Activated T-cell treated with anti-CD3 and anti-CD28 coated beads, Interleukin-2, amount 50 U/mL, for 48 hours (primary cell): ENCODE measurements at regions not wholly inside any gene's neighbourhood (a gene's known extent, or its start where the extent isn't known, plus 50 kb on each side); places are given as distances from the start of the nearest gene placed in this dataset.

Source experiments
- DNase-seq, 2 experiments: peaks; one replicate each; pipeline ENCODE4 v3.0.0-alpha.2; 2020

DNA sequence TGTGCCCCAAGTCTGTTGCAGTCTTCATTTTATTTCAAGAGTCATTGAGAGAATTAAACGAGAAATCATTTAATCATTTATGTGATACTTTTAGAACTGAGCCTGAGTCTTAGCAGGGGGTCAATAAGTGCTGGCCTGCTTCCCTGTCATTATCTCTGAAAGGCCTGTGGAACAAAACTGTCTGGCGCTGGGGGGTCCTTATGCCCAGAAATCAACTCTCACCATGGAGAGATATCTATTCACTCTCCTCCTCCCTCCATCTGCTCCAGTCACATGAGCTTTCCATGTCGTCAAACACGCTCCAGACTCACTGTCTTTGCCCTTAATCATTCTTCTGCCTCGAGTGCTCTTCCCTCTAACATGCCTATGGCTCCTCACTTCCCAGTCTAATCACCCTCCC, 136.8 kb downstream of the ESM1 start:
- DNase-seq: no peak

GRCh38 chr5:54845567-54845941, 139.8 kb downstream of the ESM1 start:
- no peak for DNase-seq

DNA sequence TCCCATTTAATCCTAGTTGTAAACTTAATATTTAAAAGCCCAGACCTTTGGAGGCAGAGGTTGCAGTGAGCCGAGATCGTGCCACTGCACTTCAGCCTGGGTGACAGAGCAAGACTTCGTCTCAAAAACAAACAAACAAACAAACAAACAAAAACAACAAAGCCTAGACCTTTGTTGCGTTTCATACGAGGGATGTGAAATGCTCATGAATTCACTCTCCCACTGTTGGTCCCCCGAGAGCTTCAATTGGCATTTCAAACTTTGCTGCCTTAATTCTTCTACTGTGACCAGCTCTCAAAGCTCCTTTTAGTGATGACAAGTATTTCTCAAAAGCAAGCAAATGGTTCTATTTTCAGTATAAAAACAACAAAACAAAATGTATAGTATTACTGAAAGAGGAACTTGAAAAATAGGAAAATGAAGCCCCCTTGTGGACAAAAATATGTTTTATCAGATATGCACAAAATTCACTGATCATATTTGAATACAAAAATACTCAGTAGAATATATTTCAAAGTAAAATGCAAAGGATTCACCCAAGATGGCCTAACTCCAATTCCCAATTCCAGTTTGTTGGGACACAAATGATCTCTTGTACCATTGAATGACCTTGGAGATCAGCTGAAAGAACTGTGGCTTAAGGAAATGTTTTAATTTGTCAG, 140.4 kb downstream of the ESM1 start:
- DNase-seq: no peak

DNA sequence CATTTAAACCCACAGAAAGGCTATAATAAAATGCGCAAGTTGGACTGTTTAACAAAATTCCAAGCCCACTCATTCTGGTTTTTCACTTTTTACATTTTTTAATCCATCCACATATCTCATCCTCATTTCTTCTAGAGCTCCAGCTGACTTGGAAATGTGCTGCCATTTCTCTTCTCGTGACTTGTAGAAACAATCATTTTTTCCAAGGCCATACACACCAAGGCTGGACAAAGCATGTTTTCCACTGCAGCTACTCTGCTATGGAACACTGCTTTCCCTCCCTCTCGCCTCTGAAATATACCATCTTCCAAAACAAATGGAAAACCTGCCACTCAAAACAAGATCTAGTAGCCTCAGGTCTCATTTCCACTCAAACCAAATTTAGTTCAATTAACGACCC, 141.1 kb downstream of the ESM1 start:
- DNase-seq: no peak

- no peak for DNase-seq
Measured at GRCh38 chr5:54841481-54841880, 143.9 kb downstream of the ESM1 start.

GRCh38 chr5:54838843-54839242, 146.6 kb downstream of the ESM1 start:
- DNase-seq: no peak

GRCh38 chr5:54837981-54838380, 147.4 kb downstream of the ESM1 start:
- DNase-seq: no peak

- no peak for DNase-seq
Measured at GRCh38 chr5:54837093-54837492, 148.3 kb downstream of the ESM1 start.

DNA sequence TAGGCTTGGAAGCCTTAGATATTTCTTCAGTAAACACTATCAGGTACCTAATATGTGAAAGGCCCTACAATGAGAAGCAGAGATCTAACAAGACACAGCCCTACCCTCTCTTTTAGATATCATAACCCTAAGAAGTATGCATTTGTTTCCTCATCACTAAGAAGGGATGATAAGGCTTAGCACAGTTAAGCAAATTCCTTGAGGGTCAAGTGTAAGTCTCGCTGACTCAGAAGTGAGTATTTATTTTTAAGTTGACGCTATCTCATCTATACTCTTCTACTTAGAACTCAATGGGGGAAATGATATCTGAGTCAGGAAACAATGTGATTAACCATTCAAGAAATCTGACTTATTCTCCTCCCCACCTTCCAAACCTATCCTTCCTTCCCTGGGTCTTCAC, 149.7 kb downstream of the ESM1 start:
- no peak for DNase-seq

GRCh38 chr5:54834121-54834842, 151.1 kb downstream of the ESM1 start:
- DNase-seq: no peak

DNA sequence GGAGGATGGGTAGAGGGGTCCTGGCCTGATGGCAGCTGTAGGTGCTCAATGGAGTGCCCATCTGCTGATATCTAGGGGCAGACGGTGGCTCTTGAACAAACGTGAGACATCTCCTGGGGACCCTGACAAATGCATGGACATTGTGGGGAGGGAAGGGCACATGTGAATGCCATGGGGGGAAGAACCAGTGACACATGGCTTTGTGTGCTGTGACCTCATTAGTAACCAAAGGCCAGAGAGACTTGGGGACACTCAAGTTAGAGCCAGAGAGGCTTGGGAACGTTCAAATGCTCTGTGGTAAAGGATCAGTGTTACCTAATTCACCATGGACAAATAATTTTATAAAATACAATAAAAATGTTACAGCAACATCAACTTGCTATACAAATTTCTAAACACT, 151.8 kb downstream of the ESM1 start:
- no peak for DNase-seq

GRCh38 chr5:54832858-54833257, 152.5 kb downstream of the ESM1 start:
- DNase-seq: no peak

- DNase-seq: no peak
Measured at GRCh38 chr5:54832045-54832444, 153.3 kb downstream of the ESM1 start.

- no peak for DNase-seq
Measured at GRCh38 chr5:54831233-54831632, 154.2 kb downstream of the ESM1 start.

DNA sequence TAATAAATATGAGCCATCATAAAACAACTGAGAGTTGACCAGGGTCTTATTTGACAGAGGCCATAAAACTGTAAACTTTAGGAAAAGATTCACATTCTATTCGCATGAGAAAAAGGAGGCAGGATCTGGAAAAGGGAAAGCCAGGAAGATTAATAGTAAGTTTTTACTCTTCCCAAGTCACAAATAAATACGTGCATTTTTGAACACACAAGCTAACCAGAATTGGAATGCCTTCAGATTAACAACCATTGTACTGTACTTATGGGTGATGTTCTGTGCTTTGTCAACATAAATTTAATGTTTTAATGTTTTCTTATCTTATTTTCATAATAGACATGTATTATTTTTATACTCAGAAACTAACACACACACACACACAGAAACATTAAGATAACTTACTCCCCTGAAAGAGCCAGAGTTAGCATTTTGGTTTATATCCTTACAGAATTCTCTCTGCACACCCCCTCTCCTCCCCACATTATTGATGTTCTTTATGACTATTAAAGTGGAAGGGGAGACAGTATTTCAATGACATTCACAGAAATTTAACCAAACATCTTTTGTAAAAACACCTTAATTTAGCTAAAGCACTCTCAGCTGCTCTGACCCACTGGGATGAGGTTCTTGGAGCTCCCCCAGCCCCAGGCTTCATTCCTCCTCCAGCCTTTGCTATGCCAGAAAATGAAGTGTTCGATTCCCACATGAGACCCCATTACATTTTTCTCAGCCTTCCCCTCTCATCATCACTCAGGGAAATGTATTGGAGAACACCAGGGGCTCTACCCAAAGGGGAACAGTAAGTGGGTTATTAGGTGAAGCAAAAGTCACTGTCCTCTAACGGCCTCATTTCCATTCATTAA, 155.5 kb downstream of the ESM1 start:
- DNase-seq: no peak

GRCh38 chr5:54829102-54829501, 156.3 kb downstream of the ESM1 start:
- DNase-seq: no peak

DNA sequence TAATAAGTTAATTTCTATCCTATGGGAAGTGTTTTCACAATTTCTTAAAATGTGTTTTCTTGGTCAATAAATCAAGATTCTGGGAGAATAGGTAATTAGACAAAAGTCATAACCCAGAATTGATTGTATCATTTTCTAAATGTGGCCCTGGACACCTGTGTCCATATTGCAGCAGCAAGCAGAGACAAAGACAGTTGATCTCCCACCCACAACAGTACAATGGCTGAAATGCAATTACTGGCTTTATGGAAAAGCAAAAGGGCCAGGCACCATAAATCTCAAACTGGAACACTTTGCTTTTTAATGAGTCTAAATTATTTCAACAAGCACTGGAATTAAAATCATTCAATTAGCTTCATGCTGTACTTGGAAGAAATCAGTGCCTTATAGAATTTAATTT, 157.2 kb downstream of the ESM1 start:
- no peak for DNase-seq

DNA sequence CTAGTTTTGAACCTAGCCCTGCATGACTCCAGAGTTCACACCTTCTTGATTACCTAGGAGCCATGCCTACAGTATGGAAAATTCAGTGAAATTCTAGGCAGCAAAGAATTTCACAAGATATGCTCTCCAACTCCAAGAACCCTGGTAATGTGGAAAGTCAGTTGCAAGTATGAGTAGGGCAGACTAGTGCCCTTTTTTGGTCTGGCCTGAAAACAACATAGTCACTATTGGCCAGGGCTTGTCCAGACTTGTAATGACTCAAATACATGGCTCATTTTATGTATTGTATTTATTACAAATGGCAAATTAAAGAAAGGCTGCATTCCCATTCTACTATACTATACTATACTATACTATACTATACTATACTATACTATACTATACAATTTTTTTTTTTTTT, 160.4 kb downstream of the ESM1 start:
- DNase-seq: no peak

GRCh38 chr5:54823006-54823405, 162.4 kb downstream of the ESM1 start:
- DNase-seq: no peak

DNA sequence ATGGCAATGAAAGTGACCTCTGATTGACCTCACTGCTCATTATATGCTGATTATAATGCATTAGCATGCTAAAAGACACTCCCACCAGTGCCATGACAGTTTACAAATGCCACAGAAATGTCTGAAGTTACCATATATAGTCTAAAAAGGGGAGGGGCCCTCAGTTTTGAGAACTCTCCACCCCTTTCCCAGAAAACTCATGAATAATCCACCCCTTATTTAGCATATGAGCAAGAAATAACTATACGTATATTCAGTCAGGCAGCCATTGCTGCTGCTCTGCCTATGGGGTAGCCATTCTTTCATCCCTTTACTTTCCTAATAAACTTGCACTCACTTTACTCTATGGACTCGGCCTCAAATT, 163.1 kb downstream of the ESM1 start:
- DNase-seq: no peak

- DNase-seq: no peak
Measured at GRCh38 chr5:54821445-54822323, 163.7 kb downstream of the ESM1 start.

- no peak for DNase-seq
Measured at GRCh38 chr5:54820346-54821134, 164.9 kb downstream of the ESM1 start.
